WERI-Rb-1 (cell line): ENCODE measurements at regions not wholly inside any gene's neighbourhood (a gene's known extent, or its start where the extent isn't known, plus 50 kb on each side); places are given as distances from the start of the nearest gene placed in this dataset.
A peak's percentile ranks its signal among the peaks of the same experiment; 100 is the strongest.

Experiments used
- DNase-seq: peaks from one replicate; pipeline ENCODE4 v3.0.0-alpha.2; 2020
- H3K27ac ChIP-seq: fragments of 250-450 bp; sonication (Bioruptor Pico); 2 replicates; pipeline ENCODE4 v1.5.1; 2020; ENCODE audit warnings: mild to moderate bottlenecking, moderate library complexity
- H3K27me3 ChIP-seq: fragments of 250-450 bp; sonication (Bioruptor Pico); 2 replicates; pipeline ENCODE4 v1.5.1; 2021; ENCODE audit warnings: mild to moderate bottlenecking, low read depth, moderate library complexity; ENCODE audit not compliant: insufficient read depth, severe bottlenecking
- H3K36me3 ChIP-seq: fragments of 250-450 bp; sonication (Bioruptor Pico); 2 replicates; pipeline ENCODE4 v1.5.1; 2020; ENCODE audit warnings: mild to moderate bottlenecking, moderate library complexity
- H3K4me3 ChIP-seq: 2 replicates; pipeline ENCODE4 v1.5.1; 2011; ENCODE audit warnings: low read depth, mild to moderate bottlenecking, control low read depth, low read length
- H3K9me3 ChIP-seq: fragments of 250-450 bp; sonication (Bioruptor Pico); 2 replicates; pipeline ENCODE4 v1.5.1; 2021; ENCODE audit warnings: mild to moderate bottlenecking, moderate library complexity; ENCODE audit not compliant: severe bottlenecking
- TF ChIP-seq, protein P1 (sequence below): IDR thresholded peaks from 2 replicates; pipeline ENCODE4 v1.5.1; 2011; ENCODE audit warnings: low read depth, mild to moderate bottlenecking, control low read depth, inconsistent platforms, low read length

GRCh38 chr3:152959307-152959706, 124.4 kb downstream of the P2RY1 start:
- no peaks in the 10 kb centered on the region for H3K27me3 ChIP-seq
- H3K27ac ChIP-seq = no peak overlapping the region
- no peaks in the 10 kb centered on the region for H3K9me3 ChIP-seq
- no peak for DNase-seq
- no peak overlapping the region for H3K4me3 ChIP-seq
- no peaks in the 10 kb centered on the region for H3K36me3 ChIP-seq
- TF ChIP-seq, protein P1, sequence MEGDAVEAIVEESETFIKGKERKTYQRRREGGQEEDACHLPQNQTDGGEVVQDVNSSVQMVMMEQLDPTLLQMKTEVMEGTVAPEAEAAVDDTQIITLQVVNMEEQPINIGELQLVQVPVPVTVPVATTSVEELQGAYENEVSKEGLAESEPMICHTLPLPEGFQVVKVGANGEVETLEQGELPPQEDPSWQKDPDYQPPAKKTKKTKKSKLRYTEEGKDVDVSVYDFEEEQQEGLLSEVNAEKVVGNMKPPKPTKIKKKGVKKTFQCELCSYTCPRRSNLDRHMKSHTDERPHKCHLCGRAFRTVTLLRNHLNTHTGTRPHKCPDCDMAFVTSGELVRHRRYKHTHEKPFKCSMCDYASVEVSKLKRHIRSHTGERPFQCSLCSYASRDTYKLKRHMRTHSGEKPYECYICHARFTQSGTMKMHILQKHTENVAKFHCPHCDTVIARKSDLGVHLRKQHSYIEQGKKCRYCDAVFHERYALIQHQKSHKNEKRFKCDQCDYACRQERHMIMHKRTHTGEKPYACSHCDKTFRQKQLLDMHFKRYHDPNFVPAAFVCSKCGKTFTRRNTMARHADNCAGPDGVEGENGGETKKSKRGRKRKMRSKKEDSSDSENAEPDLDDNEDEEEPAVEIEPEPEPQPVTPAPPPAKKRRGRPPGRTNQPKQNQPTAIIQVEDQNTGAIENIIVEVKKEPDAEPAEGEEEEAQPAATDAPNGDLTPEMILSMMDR = no peak

GRCh38 chr3:152960684-152961083, 125.8 kb downstream of the P2RY1 start:
- Histone ChIP-seq H3K4me3 (no peak overlapping the region), H3K27ac (no peak overlapping the region), H3K36me3 (no peaks in the 10 kb centered on the region), H3K27me3 (no peaks in the 10 kb centered on the region), H3K9me3 (no peaks in the 10 kb centered on the region)
- no peak for DNase-seq
- TF ChIP-seq, protein P1 = no peak

DNA sequence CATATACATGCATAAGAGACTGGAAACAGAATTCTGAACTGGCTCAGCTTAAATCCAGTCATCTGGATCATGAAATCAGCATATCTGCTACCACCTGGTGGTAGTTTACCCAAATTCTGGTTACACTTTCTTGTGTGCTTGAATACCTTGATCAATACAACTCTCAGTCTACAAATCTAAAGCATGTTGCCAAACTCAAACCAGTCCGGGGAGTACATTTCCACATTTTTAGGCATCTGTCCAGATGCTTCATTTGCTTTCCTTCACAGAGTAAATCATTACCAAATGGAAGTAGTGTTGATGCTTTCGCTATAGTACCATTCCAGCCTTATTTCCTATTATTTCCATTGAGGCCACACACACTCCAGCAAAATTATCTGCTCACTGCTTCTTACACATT, 126.4 kb downstream of the P2RY1 start:
- TF ChIP-seq, protein P1 = peak; percentile 33; the same call in 1 of the 2 replicates
- Histone ChIP-seq H3K27ac (no peak overlapping the region), H3K4me3 (no peak overlapping the region), H3K36me3 (no peaks in the 10 kb centered on the region), H3K27me3 (no peaks in the 10 kb centered on the region), H3K9me3 (no peaks in the 10 kb centered on the region)
- peak; percentile 20 for DNase-seq

DNA sequence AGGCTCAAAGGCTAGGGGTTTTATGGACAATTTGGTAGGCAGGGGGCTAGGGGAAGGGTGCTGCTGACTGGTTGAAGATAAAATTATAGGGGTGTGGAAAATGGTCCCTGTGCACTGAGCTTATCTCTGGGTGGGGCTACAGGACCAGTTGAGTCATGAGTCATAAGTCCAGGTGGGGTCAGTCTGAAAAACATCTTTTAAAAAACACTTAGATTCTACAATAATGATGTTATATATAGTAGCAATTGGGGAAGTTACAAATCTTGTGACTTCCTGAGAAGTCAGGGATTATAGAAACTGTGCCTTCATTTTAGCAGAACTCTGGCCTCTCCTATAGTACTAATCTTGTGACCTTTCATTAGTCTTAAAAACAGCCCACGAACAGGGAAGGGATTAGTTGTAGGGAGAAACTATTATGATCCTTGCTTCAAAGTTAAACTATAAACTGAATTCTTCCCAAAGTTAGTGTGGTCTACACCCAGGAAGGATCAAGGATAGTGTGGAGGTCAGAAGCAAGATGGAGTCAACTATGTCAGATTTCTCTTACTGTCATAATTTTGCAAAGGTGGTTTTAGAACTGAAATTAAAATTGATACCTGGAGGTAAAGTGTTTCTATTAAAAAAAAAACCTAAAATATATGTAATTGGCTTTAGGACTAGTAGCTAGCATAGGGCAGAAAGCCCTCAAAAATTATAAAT, 130.1 kb downstream of the P2RY1 start:
- H3K4me3 ChIP-seq = no peak overlapping the region
- no peak for DNase-seq

DNA sequence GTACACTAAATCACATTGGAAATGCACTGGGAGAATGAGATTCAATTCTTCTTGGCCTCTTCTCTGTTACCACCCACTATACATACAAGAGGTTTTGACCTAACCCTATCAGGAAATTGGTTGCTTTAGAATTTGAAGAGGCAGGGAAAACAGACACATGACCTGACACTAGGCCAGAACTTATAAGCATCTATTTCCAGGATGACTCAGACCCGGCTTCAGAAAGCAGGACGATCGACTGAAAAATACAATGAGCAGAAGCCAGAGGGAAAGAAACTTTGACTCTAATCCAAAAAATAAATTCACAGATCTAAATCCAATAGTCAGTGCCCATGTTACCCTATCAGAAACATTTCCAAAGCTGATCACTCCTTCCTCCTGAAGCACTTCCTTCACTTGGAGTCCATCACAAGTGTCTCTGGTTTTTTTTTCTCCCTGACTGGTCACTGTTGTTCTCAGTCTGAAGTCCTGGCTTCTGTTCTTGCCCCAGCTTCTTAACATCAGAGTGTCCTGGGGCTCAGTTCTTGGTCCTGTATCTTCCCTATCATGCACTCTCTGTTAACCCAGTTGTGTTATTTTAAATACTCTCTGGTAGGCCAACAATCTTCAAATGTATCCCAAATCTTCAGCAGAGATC, 133.6 kb downstream of the P2RY1 start:
- H3K4me3 ChIP-seq = no peak overlapping the region
- no peaks in the 10 kb centered on the region for H3K36me3 ChIP-seq
- DNase-seq = no peak
- H3K27me3 ChIP-seq = no peaks in the 10 kb centered on the region
- TF ChIP-seq, protein P1 = no peak
- H3K9me3 ChIP-seq = no peaks in the 10 kb centered on the region
- H3K27ac ChIP-seq = no peak overlapping the region

More for the DNA sequence above, 130.1 kb downstream of the P2RY1 start:
- H3K27me3 ChIP-seq = no peaks in the 10 kb centered on the region
- H3K36me3 ChIP-seq = no peaks in the 10 kb centered on the region
- H3K27ac ChIP-seq = no peak overlapping the region
- no peaks in the 10 kb centered on the region for H3K9me3 ChIP-seq
- TF ChIP-seq, protein P1 = no peak
